ENCODE measurements at regions not wholly inside any gene's neighbourhood (a gene's known extent, or its start where the extent isn't known, plus 50 kb on each side); places are given as distances from the start of the nearest gene placed in this dataset.

DNA sequence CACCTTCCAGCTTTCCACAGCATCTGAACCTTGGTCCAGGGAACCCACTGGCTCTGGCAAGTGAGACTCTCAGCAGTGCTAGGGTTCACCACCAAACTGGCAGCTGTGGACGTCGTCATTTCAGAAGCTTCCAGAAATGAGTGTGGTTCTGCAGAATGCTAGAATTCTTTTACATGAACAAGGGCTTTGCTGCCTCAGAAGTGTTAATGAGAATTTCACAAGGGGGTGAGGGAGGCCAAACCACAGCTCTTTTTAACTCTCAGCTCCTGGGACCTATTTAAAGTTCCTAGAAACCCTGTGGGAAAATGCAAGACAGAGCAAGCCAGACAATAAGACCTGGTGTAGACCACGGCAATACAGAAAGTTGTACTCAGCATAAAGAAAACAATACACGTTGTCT lies 129.3 kb upstream of the BET1 start:
- H3K9me3 ChIP-seq (ENCODE audit: control insufficient read depth in 2 of 2, low read length in 2 of 2), result no peaks in the 10 kb centered on the region
- ATAC-seq (ENCODE audit: low read depth in 2 of 2) (no peak), DNase-seq (no peak)
- no peaks in the 10 kb centered on the region for H3K4me1 ChIP-seq (ENCODE audit: control insufficient read depth, insufficient read depth, low read length, poor library complexity, severe bottlenecking)
- H3K27ac Mint-ChIP-seq, result no peak overlapping the region
- H3K27me3 Mint-ChIP-seq, result no peaks in the 10 kb centered on the region
- H3K36me3 Mint-ChIP-seq, result no peaks in the 10 kb centered on the region
- H3K4me3 Mint-ChIP-seq, result no peak overlapping the region
- H3K9me3 Mint-ChIP-seq, result peaks cover 0 to 5% (median 0%) of the 10 kb centered on the region in 7 donors
- no peaks in the 10 kb centered on the region for H3K36me3 ChIP-seq (ENCODE audit: control insufficient read depth, insufficient read depth, low read length)
- H3K27ac ChIP-seq (ENCODE audit: insufficient read depth, low read length, poor library complexity, severe bottlenecking), result no peak overlapping the region
- no peak overlapping the region for H3K4me3 ChIP-seq (ENCODE audit: low read depth, low read length)
- H3K4me1 Mint-ChIP-seq, result no peaks in the 10 kb centered on the region
- H3K27me3 ChIP-seq (ENCODE audit: control insufficient read depth, insufficient read depth, low read length), result peaks cover 2% of the 10 kb centered on the region

GRCh38 chr7:94135180-94135579 lies 131.0 kb upstream of the BET1 start:
- ATAC-seq (ENCODE audit: low read depth in 2 of 2) (no peak), DNase-seq (no peak)
- H3K36me3 ChIP-seq (ENCODE audit: control insufficient read depth, insufficient read depth, low read length), result no peaks in the 10 kb centered on the region
- Mint-ChIP-seq H3K9me3 (peaks cover 0 to 5% (median 0%) of the 10 kb centered on the region in 7 donors), H3K27ac (no peak overlapping the region), H3K36me3 (no peaks in the 10 kb centered on the region), H3K27me3 (no peaks in the 10 kb centered on the region), H3K4me3 (no peak overlapping the region), H3K4me1 (no peaks in the 10 kb centered on the region)
- H3K9me3 ChIP-seq (ENCODE audit: control insufficient read depth in 2 of 2, low read length in 2 of 2), result no peaks in the 10 kb centered on the region
- H3K27ac ChIP-seq (ENCODE audit: insufficient read depth, low read length, poor library complexity, severe bottlenecking), result no peak overlapping the region
- H3K4me1 ChIP-seq (ENCODE audit: control insufficient read depth, insufficient read depth, low read length, poor library complexity, severe bottlenecking), result no peaks in the 10 kb centered on the region
- H3K4me3 ChIP-seq (ENCODE audit: low read depth, low read length), result no peak overlapping the region
- H3K27me3 ChIP-seq (ENCODE audit: control insufficient read depth, insufficient read depth, low read length), result no peaks in the 10 kb centered on the region

- Mint-ChIP-seq H3K27me3 (peaks cover 4% of the 10 kb centered on the region), H3K4me3 (no peak overlapping the region), H3K36me3 (no peaks in the 10 kb centered on the region), H3K4me1 (no peaks in the 10 kb centered on the region), H3K9me3 (no peaks in the 10 kb centered on the region), H3K27ac (no peak overlapping the region)
- DNase-seq (no peak), ATAC-seq (ENCODE audit: low read depth in 2 of 2) (no peak)
- H3K27ac ChIP-seq (ENCODE audit: insufficient read depth, low read length, poor library complexity, severe bottlenecking), result no peak overlapping the region
- H3K27me3 ChIP-seq (ENCODE audit: control insufficient read depth, insufficient read depth, low read length), result no peaks in the 10 kb centered on the region
- H3K9me3 ChIP-seq (ENCODE audit: control insufficient read depth in 2 of 2, low read length in 2 of 2), result no peaks in the 10 kb centered on the region
- no peaks in the 10 kb centered on the region for H3K4me1 ChIP-seq (ENCODE audit: control insufficient read depth, insufficient read depth, low read length, poor library complexity, severe bottlenecking)
- no peak overlapping the region for H3K4me3 ChIP-seq (ENCODE audit: low read depth, low read length)
- no peaks in the 10 kb centered on the region for H3K36me3 ChIP-seq (ENCODE audit: control insufficient read depth, insufficient read depth, low read length)
Measured at GRCh38 chr7:94142281-94142680, 138.1 kb upstream of the BET1 start.

DNA sequence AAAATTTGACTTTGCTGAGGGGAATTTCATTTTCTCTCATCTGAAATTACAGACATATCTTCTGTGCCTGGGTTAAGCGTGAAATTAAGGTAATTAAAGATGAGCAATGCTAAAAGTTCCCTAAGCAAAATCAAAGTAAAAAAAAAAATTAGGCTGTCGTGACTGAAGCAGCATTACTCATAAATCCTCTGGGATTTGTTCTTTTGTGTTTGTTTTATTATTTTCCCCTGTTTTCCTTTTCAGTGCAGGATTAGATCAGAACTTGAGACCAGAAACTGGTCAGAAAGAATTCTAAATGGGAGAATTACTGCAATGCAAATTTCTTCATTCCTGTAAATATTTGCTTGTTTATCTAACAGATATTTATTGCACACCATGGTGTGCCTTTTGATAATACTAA lies 141.4 kb upstream of the BET1 start:
- ATAC-seq (ENCODE audit: low read depth in 2 of 2) (no peak), DNase-seq (no peak)
- Mint-ChIP-seq H3K4me3 (no peak overlapping the region), H3K36me3 (no peaks in the 10 kb centered on the region), H3K4me1 (no peaks in the 10 kb centered on the region), H3K27ac (no peak overlapping the region), H3K27me3 (peaks cover 9% of the 10 kb centered on the region), H3K9me3 (peaks cover 0 to 1% (median 0%) of the 10 kb centered on the region in 7 donors)
- no peaks in the 10 kb centered on the region for H3K4me1 ChIP-seq (ENCODE audit: control insufficient read depth, insufficient read depth, low read length, poor library complexity, severe bottlenecking)
- H3K4me3 ChIP-seq (ENCODE audit: low read depth, low read length), result no peak overlapping the region
- no peaks in the 10 kb centered on the region for H3K27me3 ChIP-seq (ENCODE audit: control insufficient read depth, insufficient read depth, low read length)
- H3K9me3 ChIP-seq (ENCODE audit: control insufficient read depth in 2 of 2, low read length in 2 of 2), result no peaks in the 10 kb centered on the region
- no peaks in the 10 kb centered on the region for H3K36me3 ChIP-seq (ENCODE audit: control insufficient read depth, insufficient read depth, low read length)
- H3K27ac ChIP-seq (ENCODE audit: insufficient read depth, low read length, poor library complexity, severe bottlenecking), result no peak overlapping the region

DNA sequence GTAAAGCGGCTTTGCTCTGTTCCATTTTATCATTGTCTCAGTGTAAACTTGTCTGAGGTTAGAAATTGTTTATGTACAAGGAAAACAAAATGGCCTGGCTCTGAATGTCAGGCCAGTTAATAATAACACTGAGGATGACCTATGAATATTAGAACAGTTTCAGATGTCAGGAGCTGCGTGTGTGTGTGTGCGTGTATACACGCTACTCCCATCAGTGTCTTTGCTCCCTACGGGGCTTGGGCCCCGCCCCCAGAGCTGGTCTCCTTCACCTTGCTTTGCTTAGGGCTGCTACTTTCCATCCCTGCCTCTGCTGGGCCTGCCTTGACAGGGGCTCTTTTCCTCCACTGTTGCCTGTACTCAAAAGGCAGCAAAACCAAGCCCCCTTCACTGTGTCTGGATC lies 142.3 kb upstream of the BET1 start:
- no peak overlapping the region for H3K4me3 Mint-ChIP-seq
- H3K9me3 ChIP-seq (ENCODE audit: control insufficient read depth in 2 of 2, low read length in 2 of 2), result no peaks in the 10 kb centered on the region
- no peaks in the 10 kb centered on the region for H3K4me1 Mint-ChIP-seq
- H3K27me3 Mint-ChIP-seq, result peaks cover 9% of the 10 kb centered on the region
- H3K36me3 ChIP-seq (ENCODE audit: control insufficient read depth, insufficient read depth, low read length), result no peaks in the 10 kb centered on the region
- no peak for DNase-seq
- no peak overlapping the region for H3K4me3 ChIP-seq (ENCODE audit: low read depth, low read length)
- no peak overlapping the region for H3K27ac ChIP-seq (ENCODE audit: insufficient read depth, low read length, poor library complexity, severe bottlenecking)
- H3K36me3 Mint-ChIP-seq, result no peaks in the 10 kb centered on the region
- H3K9me3 Mint-ChIP-seq, result peaks cover 0 to 1% (median 0%) of the 10 kb centered on the region in 7 donors
- ATAC-seq (ENCODE audit: low read depth in 2 of 2), result no peak
- H3K27me3 ChIP-seq (ENCODE audit: control insufficient read depth, insufficient read depth, low read length), result no peaks in the 10 kb centered on the region
- no peaks in the 10 kb centered on the region for H3K4me1 ChIP-seq (ENCODE audit: control insufficient read depth, insufficient read depth, low read length, poor library complexity, severe bottlenecking)
- H3K27ac Mint-ChIP-seq, result no peak overlapping the region

DNA sequence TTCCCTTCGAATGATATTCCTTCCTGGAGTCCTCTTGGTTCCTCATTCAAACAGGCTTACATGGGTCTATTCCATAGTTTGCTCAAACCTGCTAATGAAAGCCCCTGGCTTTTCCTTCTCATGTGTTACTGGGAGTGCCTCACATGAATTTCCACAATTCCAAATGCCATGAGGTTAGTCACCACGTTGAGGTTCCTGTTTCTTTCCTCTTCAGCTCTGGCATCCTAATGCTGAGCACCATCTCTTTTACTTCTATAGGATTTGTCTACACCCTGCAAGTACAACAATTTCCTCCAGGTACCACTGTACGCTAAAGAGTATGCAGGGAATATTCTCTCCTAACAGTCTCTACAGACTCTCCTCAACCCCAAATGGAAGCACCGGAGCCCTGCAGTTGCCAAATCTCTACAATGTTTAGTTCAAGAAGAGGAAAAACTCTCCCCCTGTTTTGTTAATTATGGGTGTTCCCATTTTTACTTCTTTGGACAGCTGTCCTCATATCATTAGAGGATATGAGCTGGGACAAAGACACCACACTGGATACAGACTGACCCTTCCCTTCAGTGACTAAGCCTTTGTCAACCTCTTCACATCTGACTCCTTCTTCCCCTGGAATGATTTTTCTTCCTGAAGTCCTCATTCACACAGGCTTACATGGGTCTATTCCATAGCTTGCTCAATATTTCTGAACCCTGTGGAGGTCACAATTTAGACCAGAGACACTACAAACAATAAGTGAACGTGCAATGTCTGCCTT lies 145.8 kb upstream of the BET1 start:
- Mint-ChIP-seq H3K9me3 (peaks cover 0 to 1% (median 0%) of the 10 kb centered on the region in 7 donors), H3K36me3 (no peaks in the 10 kb centered on the region), H3K27me3 (peaks cover 9% of the 10 kb centered on the region), H3K4me1 (no peaks in the 10 kb centered on the region), H3K27ac (no peak overlapping the region), H3K4me3 (no peak overlapping the region)
- Histone ChIP-seq H3K9me3 (ENCODE audit: control insufficient read depth in 2 of 2, low read length in 2 of 2) (no peaks in the 10 kb centered on the region), H3K27me3 (ENCODE audit: control insufficient read depth, insufficient read depth, low read length) (no peaks in the 10 kb centered on the region), H3K4me1 (ENCODE audit: control insufficient read depth, insufficient read depth, low read length, poor library complexity, severe bottlenecking) (no peaks in the 10 kb centered on the region), H3K36me3 (ENCODE audit: control insufficient read depth, insufficient read depth, low read length) (no peaks in the 10 kb centered on the region), H3K27ac (ENCODE audit: insufficient read depth, low read length, poor library complexity, severe bottlenecking) (no peak overlapping the region), H3K4me3 (ENCODE audit: low read depth, low read length) (no peak overlapping the region)
- ATAC-seq (ENCODE audit: low read depth in 2 of 2) (no peak), DNase-seq (no peak)

GRCh38 chr7:94154182-94154581 lies 150.0 kb upstream of the BET1 start:
- Mint-ChIP-seq H3K27ac (no peak overlapping the region), H3K27me3 (no peaks in the 10 kb centered on the region), H3K9me3 (peaks cover 0 to 3% (median 0%) of the 10 kb centered on the region in 7 donors), H3K4me1 (no peaks in the 10 kb centered on the region), H3K36me3 (no peaks in the 10 kb centered on the region), H3K4me3 (no peak overlapping the region)
- Histone ChIP-seq H3K27ac (ENCODE audit: insufficient read depth, low read length, poor library complexity, severe bottlenecking) (no peak overlapping the region), H3K9me3 (ENCODE audit: control insufficient read depth in 2 of 2, low read length in 2 of 2) (no peaks in the 10 kb centered on the region), H3K27me3 (ENCODE audit: control insufficient read depth, insufficient read depth, low read length) (no peaks in the 10 kb centered on the region), H3K4me1 (ENCODE audit: control insufficient read depth, insufficient read depth, low read length, poor library complexity, severe bottlenecking) (no peaks in the 10 kb centered on the region), H3K36me3 (ENCODE audit: control insufficient read depth, insufficient read depth, low read length) (no peaks in the 10 kb centered on the region), H3K4me3 (ENCODE audit: low read depth, low read length) (no peak overlapping the region)
- ATAC-seq (ENCODE audit: low read depth in 2 of 2) (no peak), DNase-seq (no peak)

DNA sequence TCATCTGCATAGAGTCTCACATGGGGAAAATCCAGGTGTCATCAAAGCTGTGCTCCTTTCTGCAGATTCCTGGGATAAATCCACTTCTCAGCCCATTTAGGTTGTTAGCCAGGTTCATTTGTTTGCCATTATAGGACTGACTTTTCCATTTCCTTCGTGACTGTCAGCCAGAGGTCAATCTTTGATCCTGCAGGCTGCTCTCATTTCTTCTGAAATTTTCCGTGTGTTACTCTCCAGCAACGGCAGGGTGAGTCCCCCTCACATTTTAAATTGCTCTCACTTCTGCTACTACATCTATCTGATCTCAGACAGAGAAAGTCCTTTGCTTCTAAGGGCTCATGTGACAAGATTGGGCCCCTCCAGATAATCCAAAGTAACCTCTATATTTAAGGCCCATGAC lies 150.7 kb upstream of the BET1 start:
- Mint-ChIP-seq H3K36me3 (no peaks in the 10 kb centered on the region), H3K4me1 (no peaks in the 10 kb centered on the region), H3K27ac (no peak overlapping the region), H3K4me3 (no peak overlapping the region), H3K9me3 (peaks cover 0 to 3% (median 0%) of the 10 kb centered on the region in 7 donors), H3K27me3 (no peaks in the 10 kb centered on the region)
- no peaks in the 10 kb centered on the region for H3K9me3 ChIP-seq (ENCODE audit: control insufficient read depth in 2 of 2, low read length in 2 of 2)
- no peaks in the 10 kb centered on the region for H3K36me3 ChIP-seq (ENCODE audit: control insufficient read depth, insufficient read depth, low read length)
- H3K27me3 ChIP-seq (ENCODE audit: control insufficient read depth, insufficient read depth, low read length), result no peaks in the 10 kb centered on the region
- no peaks in the 10 kb centered on the region for H3K4me1 ChIP-seq (ENCODE audit: control insufficient read depth, insufficient read depth, low read length, poor library complexity, severe bottlenecking)
- H3K27ac ChIP-seq (ENCODE audit: insufficient read depth, low read length, poor library complexity, severe bottlenecking), result no peak overlapping the region
- ATAC-seq (ENCODE audit: low read depth in 2 of 2) (no peak), DNase-seq (no peak)
- no peak overlapping the region for H3K4me3 ChIP-seq (ENCODE audit: low read depth, low read length)
